Fibroblast of pulmonary artery (primary cell): ENCODE measurements at regions not wholly inside any gene's neighbourhood (a gene's known extent, or its start where the extent isn't known, plus 50 kb on each side); places are given as distances from the start of the nearest gene placed in this dataset.

ENCODE experiments used
- DNase-seq: peaks from one replicate; pipeline ENCODE4 v3.0.0-alpha.2; 2010; ENCODE audit warnings: low read depth
- H3K4me3 ChIP-seq: replicated peaks from 2 replicates; pipeline ENCODE4 v1.5.1; 2011; ENCODE audit warnings: low read depth, mild to moderate bottlenecking, control low read depth, low read length, moderate library complexity
- TF ChIP-seq, protein P1 (sequence below): IDR thresholded peaks from 2 replicates; pipeline ENCODE4 v1.5.1; 2011; ENCODE audit warnings: mild to moderate bottlenecking, control low read depth, low read length, inconsistent platforms; ENCODE audit errors: missing control alignments

DNA sequence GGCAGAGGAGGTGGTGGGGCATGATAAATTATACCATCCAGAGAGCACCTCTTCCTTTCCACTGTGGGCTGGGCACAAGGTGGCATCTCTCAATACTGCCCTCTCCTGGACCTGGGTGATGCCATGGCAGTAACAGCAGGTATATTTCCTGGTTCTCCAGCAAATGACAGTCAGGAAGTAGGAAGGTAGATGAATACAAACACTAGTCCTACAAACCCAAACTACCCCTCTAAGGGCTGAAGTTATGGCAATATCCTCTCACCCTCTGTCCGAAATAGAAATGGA lies 1004.9 kb downstream of the KCNMA1 start:
- DNase-seq, result peak; percentile 1
- H3K4me3 ChIP-seq, result no peak overlapping the region
- TF ChIP-seq, protein P1, sequence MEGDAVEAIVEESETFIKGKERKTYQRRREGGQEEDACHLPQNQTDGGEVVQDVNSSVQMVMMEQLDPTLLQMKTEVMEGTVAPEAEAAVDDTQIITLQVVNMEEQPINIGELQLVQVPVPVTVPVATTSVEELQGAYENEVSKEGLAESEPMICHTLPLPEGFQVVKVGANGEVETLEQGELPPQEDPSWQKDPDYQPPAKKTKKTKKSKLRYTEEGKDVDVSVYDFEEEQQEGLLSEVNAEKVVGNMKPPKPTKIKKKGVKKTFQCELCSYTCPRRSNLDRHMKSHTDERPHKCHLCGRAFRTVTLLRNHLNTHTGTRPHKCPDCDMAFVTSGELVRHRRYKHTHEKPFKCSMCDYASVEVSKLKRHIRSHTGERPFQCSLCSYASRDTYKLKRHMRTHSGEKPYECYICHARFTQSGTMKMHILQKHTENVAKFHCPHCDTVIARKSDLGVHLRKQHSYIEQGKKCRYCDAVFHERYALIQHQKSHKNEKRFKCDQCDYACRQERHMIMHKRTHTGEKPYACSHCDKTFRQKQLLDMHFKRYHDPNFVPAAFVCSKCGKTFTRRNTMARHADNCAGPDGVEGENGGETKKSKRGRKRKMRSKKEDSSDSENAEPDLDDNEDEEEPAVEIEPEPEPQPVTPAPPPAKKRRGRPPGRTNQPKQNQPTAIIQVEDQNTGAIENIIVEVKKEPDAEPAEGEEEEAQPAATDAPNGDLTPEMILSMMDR, result peak; percentile 24

DNA sequence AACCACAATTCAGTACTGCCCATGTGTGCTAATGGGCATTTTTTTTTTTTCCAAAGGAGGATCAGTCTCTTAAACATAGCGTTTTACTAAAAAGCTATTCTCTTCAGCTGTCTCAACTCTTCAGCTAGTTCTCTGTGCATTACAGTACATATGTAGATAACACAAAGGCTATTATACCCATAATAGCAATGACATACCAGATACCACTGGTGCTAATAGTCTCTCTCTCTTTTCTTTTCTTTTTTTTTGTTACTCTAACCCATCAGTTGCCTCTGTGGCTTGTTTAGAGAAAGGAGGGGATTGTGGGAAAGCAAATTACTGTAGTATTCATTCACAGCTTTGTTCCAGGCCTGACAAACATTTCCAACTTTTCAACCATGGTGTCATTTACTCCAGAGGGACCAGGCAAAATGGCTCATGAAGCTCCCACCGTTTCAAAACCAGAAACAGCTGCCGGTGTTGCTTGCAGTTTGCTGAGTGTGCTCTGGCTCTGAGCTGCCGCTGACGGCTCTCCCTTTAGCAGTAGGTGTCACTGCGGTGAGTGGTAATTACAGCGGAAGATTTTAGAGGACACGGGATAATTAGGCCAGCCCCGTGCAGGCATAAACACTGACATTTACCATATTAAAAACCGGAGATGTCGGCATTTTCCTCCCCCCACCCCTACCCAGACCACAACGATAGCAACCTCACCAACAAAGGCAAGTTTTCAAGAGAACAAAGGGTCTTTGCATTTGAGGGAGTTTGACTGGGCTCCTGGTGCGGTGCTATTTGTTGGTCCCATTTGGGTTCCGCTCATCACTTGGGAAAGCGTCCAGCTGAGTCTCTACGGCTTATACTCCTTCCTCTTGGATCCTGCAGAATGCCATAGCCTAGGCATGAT lies 1005.5 kb downstream of the KCNMA1 start:
- TF ChIP-seq, protein P1, result no peak
- no peak for DNase-seq
- H3K4me3 ChIP-seq, result no peak overlapping the region

DNA sequence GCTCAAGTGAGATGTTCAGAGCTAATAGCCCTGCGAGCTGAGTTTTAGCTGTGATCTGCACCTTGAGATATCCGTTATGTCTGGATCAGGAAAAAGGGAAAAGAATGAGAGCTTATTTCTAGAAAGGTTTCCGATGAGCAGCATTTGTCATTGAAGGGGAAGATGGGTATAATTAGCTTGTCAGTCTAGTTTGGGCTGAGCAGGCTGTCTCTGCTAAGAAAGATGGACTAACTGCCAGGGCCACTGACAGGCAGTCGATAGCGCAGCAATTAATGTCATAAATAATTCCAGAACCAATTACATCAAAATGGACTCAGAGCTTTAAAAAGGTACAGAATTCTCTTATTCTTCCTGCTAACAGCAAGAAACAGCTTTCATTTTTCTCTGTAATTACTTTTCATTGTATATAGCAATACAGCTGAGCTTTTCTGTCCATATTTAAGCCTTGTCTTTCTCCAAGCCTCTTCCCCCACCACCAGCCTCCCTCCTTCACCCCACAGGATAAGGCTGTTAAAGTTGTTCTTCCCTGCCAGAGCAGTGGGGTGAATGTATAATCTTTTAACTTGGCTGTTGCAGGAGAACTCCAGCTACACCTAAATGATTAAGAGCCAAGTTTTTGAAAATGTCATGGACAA lies 1006.5 kb downstream of the KCNMA1 start:
- H3K4me3 ChIP-seq, result no peak overlapping the region

DNA sequence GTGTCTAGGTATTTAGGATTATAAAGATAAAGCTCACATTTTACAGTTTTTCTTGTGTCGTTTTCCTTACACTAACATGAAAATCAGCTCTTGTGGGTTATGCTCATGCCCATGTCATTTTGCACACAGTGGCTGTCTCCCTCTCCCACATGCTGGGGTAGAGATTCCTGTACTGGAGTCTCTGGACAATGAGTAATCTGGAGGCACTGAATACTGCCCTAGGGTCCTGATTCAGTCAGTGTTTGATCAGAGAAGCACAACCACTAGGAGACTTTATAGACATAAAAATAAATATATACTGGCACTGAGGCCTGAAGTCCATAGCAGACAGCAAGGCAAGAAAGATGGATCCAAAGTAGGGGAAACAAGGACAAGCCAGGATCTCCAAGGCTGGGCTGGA lies 1008.8 kb downstream of the KCNMA1 start:
- H3K4me3 ChIP-seq, result no peak overlapping the region
- TF ChIP-seq, protein P1, result no peak
- no peak for DNase-seq

More for the DNA sequence above, 1006.5 kb downstream of the KCNMA1 start:
- TF ChIP-seq, protein P1, result no peak
- no peak for DNase-seq

DNA sequence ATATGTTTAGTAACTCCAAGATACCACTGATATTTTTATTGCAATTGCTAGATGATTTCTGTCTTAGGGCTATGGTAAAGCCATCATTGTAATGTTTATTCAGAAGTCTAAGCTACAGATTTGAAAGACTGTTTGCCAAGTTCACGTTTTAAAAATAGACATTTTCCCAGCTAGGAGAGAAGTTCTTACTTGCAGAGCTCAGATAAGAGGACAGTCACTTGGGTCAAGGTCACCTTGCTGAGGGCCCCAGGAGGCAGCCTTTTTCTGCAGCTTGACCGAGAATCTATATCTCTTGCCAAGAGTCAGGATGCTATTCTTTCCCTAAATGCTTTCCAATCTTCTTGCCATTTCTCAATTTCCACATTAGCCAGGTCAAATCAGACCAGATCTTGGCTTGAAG lies 1011.2 kb downstream of the KCNMA1 start:
- TF ChIP-seq, protein P1, result no peak
- no peak for DNase-seq
- no peak overlapping the region for H3K4me3 ChIP-seq

DNA sequence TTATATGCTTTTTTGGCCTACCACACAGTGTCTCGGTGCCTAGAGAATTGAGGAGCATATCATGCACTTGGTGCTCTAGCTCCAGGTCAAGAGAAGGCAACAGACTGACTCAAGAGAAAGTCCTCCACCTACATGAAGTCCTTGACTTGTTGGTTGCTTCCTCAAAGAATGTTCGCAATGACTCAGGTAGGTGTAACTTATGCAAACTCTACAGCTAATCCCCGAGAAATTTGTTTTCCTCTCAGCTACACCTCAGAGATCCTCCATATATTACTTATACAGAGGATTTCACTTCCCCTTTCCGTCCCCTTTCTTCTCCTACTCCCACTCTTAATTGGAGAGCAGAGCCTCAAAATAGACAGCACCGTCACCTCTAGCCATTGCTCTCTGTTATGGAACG lies 1013.1 kb downstream of the KCNMA1 start:
- no peak for DNase-seq
- H3K4me3 ChIP-seq, result no peak overlapping the region

More for the DNA sequence above, 1013.1 kb downstream of the KCNMA1 start:
- TF ChIP-seq, protein P1, result no peak
